Tibial nerve (tissue), 4 donors: ENCODE measurements at regions not wholly inside any gene's neighbourhood (a gene's known extent, or its start where the extent isn't known, plus 50 kb on each side); places are given as distances from the start of the nearest gene placed in this dataset.

Experiments
- DNase-seq, 2 donors: peaks; one replicate each; pipeline ENCODE4 v3.0.0-alpha.2; 2019; ENCODE audit warnings: low spot score in 2 of 2
- H3K27ac ChIP-seq, 4 donors: fragments of 200-600 bp; sonication (generic) in 3 of 4; one replicate each; pipeline ENCODE4 v1.5.1; 2017 to 2019; ENCODE audit warnings: mild to moderate bottlenecking in 1 of 4
- H3K27me3 ChIP-seq, 2 donors: fragments of 200-600 bp; sonication (generic) in 1 of 2; one replicate each; pipeline versions ENCODE4 v1.5.1 to v1.6.0; 2017 to 2019
- H3K36me3 ChIP-seq, 3 donors: fragments of 200-600 bp; sonication (generic); one replicate each; pipeline ENCODE4 v1.5.1; 2018 to 2019
- H3K4me1 ChIP-seq, 4 donors: fragments of 200-600 bp; sonication (generic) in 3 of 4; one replicate each; pipeline ENCODE4 v1.5.1; 2017 to 2019
- H3K4me3 ChIP-seq, 4 donors: fragments of 200-600 bp; sonication (generic) in 3 of 4; one replicate each; pipeline ENCODE4 v1.5.1; 2017 to 2019; ENCODE audit warnings: mild to moderate bottlenecking in 1 of 4, moderate library complexity in 1 of 4
- H3K9me3 ChIP-seq, 4 donors: fragments of 200-600 bp; sonication (generic) in 3 of 4; one replicate each; pipeline ENCODE4 v1.5.1; 2017 to 2019
- CTCF ChIP-seq, 5 experiments: fragments of 200-600 bp in 3 of 5; fragments of 450-650 bp in 2 of 5; sonication (generic) in 3 of 5; IDR thresholded peaks; one replicate each; pipeline ENCODE4 v1.5.1; 2016 to 2019; ENCODE audit warnings: antibody characterized with exemption in 5 of 5, mild to moderate bottlenecking in 3 of 5, moderate library complexity in 2 of 5
- EP300 ChIP-seq, 2 donors: sonication (generic); formaldehyde crosslinking; IDR thresholded peaks; one replicate each; pipeline ENCODE4 v1.6.1; 2017; ENCODE audit warnings: antibody characterized with exemption in 2 of 2, mild to moderate bottlenecking in 1 of 2
- POLR2A ChIP-seq, 2 donors: fragments of 450-650 bp; IDR thresholded peaks; one replicate each; pipeline ENCODE4 v1.6.1; 2017; ENCODE audit warnings: antibody characterized with exemption in 2 of 2, mild to moderate bottlenecking in 2 of 2, moderate library complexity in 2 of 2
- WGBS, 2 donors: methylation state at CpG; one replicate each; pipeline ENCODE4 v1.1.5; 2018; 5-methylcytosine and 5-hydroxymethylcytosine counted together

GRCh38 chr2:163011000-163011399 lies 172.4 kb upstream of the KCNH7 start:
- no peak for DNase-seq
- Histone ChIP-seq H3K36me3 (no peaks in the 10 kb centered on the region), H3K27me3 (no peaks in the 10 kb centered on the region), H3K27ac (no peak overlapping the region), H3K9me3 (peaks cover 0 to 18% (median 0%) of the 10 kb centered on the region in 4 donors), H3K4me1 (no peaks in the 10 kb centered on the region), H3K4me3 (no peak overlapping the region)
- no peak for TF ChIP-seq POLR2A (IDR thresholded peaks at IDR 0.05)
- no peak for TF ChIP-seq EP300 (IDR thresholded peaks at IDR 0.05)
- TF ChIP-seq CTCF (IDR thresholded peaks at IDR 0.05): no peak
- whole genome bisulfite sequencing, 2 donors: 61 to 69% methylated on average over 1 of the region's 1 CpG

GRCh38 chr2:163008642-163009041 lies 170.1 kb upstream of the KCNH7 start:
- no peak overlapping the region for H3K27ac ChIP-seq
- WGBS, 2 donors: 84 to 90% methylated on average over 2 of the region's 2 CpGs
- H3K9me3 ChIP-seq: peaks cover 0 to 2% (median 0%) of the 10 kb centered on the region in 4 donors

GRCh38 chr2:162994718-162995117 lies 156.2 kb upstream of the KCNH7 start:
- H3K36me3 ChIP-seq: no peaks in the 10 kb centered on the region
- no peak overlapping the region for H3K27ac ChIP-seq
- no peak for DNase-seq
- no peak overlapping the region for H3K4me3 ChIP-seq
- no peak for TF ChIP-seq POLR2A (IDR thresholded peaks at IDR 0.05)
- no peak for TF ChIP-seq EP300 (IDR thresholded peaks at IDR 0.05)
- no peak for TF ChIP-seq CTCF (IDR thresholded peaks at IDR 0.05)
- H3K9me3 ChIP-seq: no peaks in the 10 kb centered on the region
- H3K27me3 ChIP-seq: no peaks in the 10 kb centered on the region
- no peaks in the 10 kb centered on the region for H3K4me1 ChIP-seq

More at GRCh38 chr2:163008642-163009041, 170.1 kb upstream of the KCNH7 start:
- Histone ChIP-seq H3K4me3 (no peak overlapping the region), H3K4me1 (no peaks in the 10 kb centered on the region), H3K27me3 (no peaks in the 10 kb centered on the region), H3K36me3 (no peaks in the 10 kb centered on the region)
- no peak for TF ChIP-seq EP300 (IDR thresholded peaks at IDR 0.05)
- TF ChIP-seq CTCF (IDR thresholded peaks at IDR 0.05): no peak
- no peak for TF ChIP-seq POLR2A (IDR thresholded peaks at IDR 0.05)
- no peak for DNase-seq

- Histone ChIP-seq H3K27ac (no peak overlapping the region), H3K4me1 (no peaks in the 10 kb centered on the region), H3K27me3 (no peaks in the 10 kb centered on the region), H3K9me3 (no peaks in the 10 kb centered on the region), H3K36me3 (no peaks in the 10 kb centered on the region), H3K4me3 (no peak overlapping the region)
- no peak for DNase-seq
- 84 to 87% methylated on average over 3 of the region's 3 CpGs for WGBS, 2 donors
- no peak for TF ChIP-seq CTCF (IDR thresholded peaks at IDR 0.05)
- no peak for TF ChIP-seq POLR2A (IDR thresholded peaks at IDR 0.05)
- no peak for TF ChIP-seq EP300 (IDR thresholded peaks at IDR 0.05)
Measured at GRCh38 chr2:162992828-162993227, 154.3 kb upstream of the KCNH7 start.

- WGBS, 2 donors: 50 to 65% methylated on average over 3 of the region's 3 CpGs
- no peaks in the 10 kb centered on the region for H3K27me3 ChIP-seq
- no peak overlapping the region for H3K4me3 ChIP-seq
- TF ChIP-seq CTCF (IDR thresholded peaks at IDR 0.05) (no peak), EP300 (IDR thresholded peaks at IDR 0.05) (no peak), POLR2A (IDR thresholded peaks at IDR 0.05) (no peak)
- no peaks in the 10 kb centered on the region for H3K36me3 ChIP-seq
- no peaks in the 10 kb centered on the region for H3K9me3 ChIP-seq
- no peak for DNase-seq
- no peaks in the 10 kb centered on the region for H3K4me1 ChIP-seq
- H3K27ac ChIP-seq: no peak overlapping the region
Measured at GRCh38 chr2:162989507-162989906, 150.9 kb upstream of the KCNH7 start.
